C4-2B (cell line): ENCODE measurements at regions not wholly inside any gene's neighbourhood (a gene's known extent, or its start where the extent isn't known, plus 50 kb on each side); places are given as distances from the start of the nearest gene placed in this dataset.

Experiments used
- H3K27ac ChIP-seq: fragments of 450-650 bp; 2 replicates; pipeline ENCODE4 v1.5.1; 2017
- ZFX ChIP-seq: fragments of 450-650 bp; IDR thresholded peaks from 2 replicates; pipeline ENCODE4 v1.6.1; 2017
- TF ChIP-seq, protein P1 (sequence below): fragments of 450-650 bp; conservative IDR thresholded peaks from 2 replicates; pipeline ENCODE4 v1.5.1; 2017; ENCODE audit warnings: mild to moderate bottlenecking

DNA sequence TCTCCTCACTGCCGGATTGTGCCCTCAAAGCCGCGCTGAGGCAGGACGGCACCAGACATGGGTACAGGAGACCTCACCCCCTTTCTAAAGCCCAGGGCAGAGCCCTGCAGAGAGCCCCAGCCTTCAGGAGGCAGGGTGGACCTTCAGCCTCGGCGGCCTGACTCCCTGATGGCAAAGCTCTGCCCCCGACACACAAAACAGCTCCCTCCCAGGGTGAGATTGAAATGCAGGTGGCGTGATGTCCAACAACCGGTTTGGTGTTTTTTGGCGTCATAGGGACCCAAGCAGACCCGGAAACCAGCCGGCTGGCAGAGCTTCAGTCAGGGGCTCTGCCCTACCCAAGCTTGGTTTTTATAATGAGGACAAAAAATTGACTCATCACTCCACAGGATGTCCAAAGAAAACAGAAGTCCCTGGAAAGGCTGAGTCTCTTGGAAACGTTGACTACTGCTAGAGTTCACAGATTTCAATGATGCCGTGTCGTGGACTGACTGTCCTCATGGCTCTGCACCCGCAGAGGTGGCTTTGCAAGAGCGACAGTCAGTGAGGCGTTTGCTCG is 275.2 kb upstream of the IRX1 start:
- no peak overlapping the region for H3K27ac ChIP-seq
- TF ChIP-seq ZFX = no peak
- TF ChIP-seq, protein P1, sequence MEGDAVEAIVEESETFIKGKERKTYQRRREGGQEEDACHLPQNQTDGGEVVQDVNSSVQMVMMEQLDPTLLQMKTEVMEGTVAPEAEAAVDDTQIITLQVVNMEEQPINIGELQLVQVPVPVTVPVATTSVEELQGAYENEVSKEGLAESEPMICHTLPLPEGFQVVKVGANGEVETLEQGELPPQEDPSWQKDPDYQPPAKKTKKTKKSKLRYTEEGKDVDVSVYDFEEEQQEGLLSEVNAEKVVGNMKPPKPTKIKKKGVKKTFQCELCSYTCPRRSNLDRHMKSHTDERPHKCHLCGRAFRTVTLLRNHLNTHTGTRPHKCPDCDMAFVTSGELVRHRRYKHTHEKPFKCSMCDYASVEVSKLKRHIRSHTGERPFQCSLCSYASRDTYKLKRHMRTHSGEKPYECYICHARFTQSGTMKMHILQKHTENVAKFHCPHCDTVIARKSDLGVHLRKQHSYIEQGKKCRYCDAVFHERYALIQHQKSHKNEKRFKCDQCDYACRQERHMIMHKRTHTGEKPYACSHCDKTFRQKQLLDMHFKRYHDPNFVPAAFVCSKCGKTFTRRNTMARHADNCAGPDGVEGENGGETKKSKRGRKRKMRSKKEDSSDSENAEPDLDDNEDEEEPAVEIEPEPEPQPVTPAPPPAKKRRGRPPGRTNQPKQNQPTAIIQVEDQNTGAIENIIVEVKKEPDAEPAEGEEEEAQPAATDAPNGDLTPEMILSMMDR = no peak

DNA sequence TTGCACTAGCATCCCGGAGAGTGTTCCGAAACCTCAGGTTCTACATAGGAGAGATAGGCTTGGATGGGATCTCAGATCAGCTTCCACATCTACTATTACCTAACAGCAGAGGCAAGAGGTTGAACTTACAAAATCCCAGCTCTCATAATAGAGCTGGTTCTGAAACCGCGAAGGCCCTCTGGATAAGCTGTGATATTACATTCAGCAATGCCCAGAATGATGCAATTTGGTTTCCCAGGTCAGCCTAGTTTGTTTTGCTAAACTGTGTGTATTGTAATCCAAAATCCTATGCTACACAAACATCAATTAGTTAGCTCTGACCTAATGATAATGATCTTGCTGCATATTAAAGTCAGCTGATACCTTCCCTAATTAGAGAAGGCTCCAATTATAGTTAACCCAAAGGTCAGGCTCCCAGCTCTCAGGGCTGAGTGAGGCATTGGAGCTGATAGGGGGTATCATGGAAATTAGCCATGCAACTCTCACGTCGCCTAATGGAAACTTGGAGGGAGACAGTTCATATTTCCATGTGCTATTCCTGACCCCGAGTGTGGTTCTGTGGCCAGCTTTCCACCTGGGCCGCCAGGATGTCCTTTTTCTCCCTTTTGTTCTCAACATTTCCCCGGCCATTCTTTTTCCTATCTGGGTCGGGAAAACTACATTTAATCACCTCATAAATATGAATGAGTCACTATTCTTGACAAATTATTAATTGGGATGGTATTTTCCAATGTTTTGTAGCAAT is 278.4 kb upstream of the IRX1 start:
- no peak overlapping the region for H3K27ac ChIP-seq

DNA sequence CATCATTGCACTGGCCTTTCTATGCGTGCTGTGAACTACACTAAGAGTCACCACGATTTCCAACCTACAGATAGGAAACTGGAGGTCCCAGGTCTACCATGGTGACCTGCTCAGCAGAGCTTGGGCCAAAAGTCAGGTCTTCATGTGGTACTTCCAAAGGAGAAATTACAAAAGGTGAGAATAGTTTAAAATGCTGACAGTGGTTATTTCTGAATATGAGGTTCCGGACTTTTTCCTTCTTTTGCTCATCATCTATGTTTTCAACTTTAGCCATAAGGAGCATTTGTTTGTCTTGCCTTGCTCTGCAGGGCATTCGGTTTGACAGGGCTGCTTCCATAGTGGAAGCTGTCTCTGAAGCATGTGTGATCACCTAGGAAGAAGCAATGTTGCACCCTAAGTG is 282.1 kb upstream of the IRX1 start:
- no peak for TF ChIP-seq ZFX
- TF ChIP-seq, protein P1 = no peak
- no peak overlapping the region for H3K27ac ChIP-seq

More for the DNA sequence above, 278.4 kb upstream of the IRX1 start:
- TF ChIP-seq, protein P1 = no peak
- TF ChIP-seq ZFX = no peak

DNA sequence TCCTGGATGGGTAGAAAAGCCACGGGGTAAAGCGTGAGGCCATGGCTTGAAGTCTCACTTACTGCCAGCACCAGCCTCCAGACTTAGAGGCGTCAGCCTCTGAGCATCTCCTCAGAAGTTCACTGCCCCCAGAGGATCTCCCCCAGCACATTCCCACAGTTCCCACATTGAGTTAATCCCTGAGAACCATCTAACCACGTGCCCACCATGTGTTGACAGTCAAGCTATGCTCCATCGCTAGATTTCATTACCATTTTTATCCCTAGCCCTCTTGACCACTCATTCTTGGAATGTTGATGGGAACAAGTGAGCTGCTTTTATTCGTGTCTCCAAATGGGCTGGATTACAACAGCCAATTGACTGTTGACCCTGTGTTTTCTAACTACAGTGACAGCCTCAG is 283.3 kb upstream of the IRX1 start:
- TF ChIP-seq ZFX = no peak
- TF ChIP-seq, protein P1 = no peak
- H3K27ac ChIP-seq = no peak overlapping the region

DNA sequence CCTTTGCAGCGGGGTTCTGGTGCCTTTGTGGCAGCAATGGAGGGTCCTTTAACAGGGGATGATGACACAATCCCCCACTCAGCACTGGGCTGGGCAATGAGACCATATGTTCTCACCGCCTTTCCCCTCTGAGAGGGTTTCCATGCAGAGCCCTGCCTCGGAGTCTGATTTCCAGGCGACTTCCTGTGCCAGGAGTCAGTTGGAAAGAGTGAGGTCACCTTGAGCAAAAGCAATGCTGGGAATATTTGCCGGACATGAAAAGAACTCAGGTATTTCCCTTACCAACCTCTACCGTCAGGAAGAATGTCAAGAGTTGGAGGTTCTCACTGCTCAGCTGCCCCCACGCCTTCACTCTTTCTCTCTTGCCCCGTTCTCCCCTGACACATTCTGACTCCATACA is 284.2 kb upstream of the IRX1 start:
- no peak overlapping the region for H3K27ac ChIP-seq
- TF ChIP-seq ZFX = no peak
- TF ChIP-seq, protein P1 = no peak

DNA sequence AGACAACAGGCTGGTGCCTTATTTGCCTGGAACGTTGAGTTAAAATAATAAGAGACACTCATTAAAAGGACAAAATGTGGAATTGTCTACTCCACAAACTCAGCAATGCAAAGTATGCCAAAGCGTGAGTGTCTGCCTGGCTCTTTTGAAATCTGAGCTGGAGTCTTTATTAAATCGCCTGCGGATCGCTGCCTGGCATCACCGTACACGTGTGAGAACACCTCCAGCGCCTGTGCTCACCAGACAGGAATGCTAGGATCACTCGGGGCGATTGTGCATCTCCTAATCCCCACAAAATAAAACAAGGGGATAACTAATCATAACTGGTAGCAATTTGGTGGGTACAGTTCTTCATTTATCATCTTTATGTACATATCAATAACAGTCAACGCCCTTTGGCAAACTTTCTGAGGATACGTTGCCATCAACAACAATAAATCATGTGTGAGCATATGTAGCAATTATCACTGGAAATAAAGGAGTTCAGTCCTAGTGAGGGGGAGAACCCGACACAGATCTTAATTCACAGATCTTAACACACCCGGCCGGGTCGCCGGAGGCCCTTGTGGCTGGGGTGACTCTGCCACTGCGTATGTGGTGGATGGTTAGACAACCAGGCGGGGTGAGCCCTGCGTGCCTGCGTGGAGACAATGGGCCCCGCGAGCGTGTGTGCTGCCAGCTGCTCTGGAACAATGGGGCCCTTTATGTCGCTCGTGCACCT is 284.9 kb upstream of the IRX1 start:
- no peak overlapping the region for H3K27ac ChIP-seq
- TF ChIP-seq ZFX = no peak
- TF ChIP-seq, protein P1 = no peak

DNA sequence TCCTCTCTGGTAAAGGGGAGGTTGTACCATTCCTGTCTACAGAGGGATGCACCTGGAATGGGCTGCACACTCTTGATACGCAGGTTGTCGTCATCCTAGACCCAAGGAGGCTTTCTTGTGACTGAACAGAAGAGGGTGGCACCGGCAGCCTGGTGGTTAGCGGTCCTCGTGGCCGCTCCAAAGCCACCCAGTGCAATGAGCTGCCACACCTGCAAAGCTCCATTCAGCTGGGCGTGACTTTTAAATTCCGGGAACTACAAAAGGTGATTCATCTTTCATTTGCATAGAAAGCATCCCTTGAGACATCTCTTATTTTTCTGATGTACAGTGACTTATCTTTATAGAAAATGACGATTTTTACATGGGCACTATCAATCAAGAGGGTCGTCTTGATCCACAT is 286.1 kb upstream of the IRX1 start:
- TF ChIP-seq ZFX = no peak
- TF ChIP-seq, protein P1 = no peak
- H3K27ac ChIP-seq = no peak overlapping the region
